HG03139 (cell line): ENCODE measurements at regions not wholly inside any gene's neighbourhood (a gene's known extent, or its start where the extent isn't known, plus 50 kb on each side); places are given as distances from the start of the nearest gene placed in this dataset.
"Not testable (repeated sequence)": the region's sequence is repeated elsewhere in the genome, so short reads cannot be mapped to it uniquely, and the experiment has no call there.

Experiments used
- ATAC-seq: cut with Tn5 transposase; IDR thresholded peaks from one replicate; pipeline ENCODE4 v1.9.1; 2021; ENCODE audit not compliant: unreplicated experiment

DNA sequence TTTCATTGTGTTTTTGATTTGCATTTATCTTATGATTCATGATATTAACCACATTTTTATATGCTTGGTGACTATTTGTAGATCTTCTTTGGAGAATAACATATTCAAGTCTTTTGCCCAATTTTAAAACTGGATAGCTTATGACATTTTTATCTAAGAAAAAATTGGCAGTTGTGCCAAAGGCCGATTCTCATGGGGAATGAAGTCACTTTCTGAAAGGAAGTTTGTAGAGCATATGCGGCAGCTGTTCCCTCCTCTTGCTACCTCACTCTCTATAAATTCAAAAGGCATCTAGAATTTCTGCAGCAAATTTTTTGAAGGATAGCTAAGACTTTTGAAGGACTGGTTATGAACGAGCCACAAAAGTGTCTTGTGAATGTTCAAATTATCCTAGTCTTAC is 2353.5 kb downstream of the ARAP2 start:
- ATAC-seq: no peak

DNA sequence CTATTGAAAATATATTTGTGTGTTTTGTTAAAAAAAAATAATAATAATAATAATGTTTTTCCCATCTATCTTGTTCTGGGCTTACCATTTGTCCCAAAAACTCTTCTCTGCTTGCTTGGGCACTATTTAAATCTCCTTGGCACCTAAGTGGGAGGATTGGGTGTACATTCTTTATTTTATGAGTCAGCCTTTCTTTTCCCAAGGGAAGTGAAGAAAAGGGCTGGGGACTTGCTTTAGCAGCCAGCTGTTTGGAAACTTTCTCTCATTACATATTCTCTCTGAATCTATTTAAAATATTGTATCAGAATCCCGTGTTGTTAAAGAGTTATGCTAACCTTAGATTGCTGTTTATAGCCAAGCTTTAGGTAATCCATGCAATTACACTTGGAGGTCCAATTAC is 2332.4 kb downstream of the ARAP2 start:
- ATAC-seq: no peak

DNA sequence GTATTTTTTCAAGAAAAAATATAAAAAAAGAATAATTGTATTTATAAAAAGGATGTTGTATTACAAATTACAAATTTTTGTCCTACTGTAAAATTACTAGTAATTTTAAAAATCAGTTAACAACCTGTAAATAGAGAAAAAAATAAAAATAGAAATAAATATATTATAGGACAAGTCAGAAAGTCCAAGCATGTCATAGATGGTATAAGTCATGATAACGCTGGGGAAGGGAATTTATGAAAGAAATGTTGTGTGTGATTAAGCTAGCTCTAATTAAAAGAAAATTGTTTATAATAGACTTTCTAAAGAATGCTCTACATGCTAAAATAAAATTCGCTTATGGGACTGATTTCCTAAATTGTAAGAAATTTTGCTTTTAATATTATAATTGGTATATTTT is 2329.9 kb downstream of the ARAP2 start:
- ATAC-seq: no peak

DNA sequence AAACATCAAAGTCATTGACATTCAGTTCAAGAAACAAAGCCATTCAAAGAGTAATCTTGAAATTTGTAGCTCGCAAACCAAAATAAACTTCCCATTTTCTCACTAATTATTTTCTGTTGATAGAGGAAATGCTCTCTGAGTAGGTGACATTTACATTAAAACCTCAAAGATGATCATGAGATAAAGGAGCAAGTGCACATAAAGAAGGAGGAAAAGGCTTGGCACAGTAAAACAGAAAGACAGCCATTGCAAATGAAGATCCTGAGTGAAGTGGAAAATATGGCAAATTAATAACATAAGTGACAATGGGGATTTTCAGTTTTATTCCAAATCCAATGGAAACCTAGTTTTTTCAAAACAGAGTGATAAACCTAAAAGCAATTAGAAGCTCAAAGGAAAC is 2320.8 kb downstream of the ARAP2 start:
- ATAC-seq: no peak

DNA sequence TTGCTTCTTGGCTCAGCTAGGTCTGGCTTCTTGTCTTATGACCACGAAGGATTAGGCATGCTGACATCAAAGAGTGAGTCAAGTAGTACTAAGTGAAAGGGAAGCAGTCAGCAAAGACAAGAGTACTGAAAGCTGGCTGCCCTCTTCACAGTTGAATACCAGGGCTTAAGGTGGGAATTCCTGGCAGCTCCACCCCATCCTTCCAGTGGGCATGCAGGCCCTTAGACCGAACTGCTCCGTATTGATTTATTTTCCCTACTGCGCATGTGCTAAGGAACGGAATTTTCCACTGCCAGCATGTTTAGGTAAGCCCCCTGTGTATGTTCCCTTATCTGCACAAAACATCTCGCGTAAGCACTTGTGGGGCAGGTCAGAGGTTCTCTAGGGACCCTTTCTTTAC is 2320.1 kb downstream of the ARAP2 start:
- ATAC-seq: no peak

DNA sequence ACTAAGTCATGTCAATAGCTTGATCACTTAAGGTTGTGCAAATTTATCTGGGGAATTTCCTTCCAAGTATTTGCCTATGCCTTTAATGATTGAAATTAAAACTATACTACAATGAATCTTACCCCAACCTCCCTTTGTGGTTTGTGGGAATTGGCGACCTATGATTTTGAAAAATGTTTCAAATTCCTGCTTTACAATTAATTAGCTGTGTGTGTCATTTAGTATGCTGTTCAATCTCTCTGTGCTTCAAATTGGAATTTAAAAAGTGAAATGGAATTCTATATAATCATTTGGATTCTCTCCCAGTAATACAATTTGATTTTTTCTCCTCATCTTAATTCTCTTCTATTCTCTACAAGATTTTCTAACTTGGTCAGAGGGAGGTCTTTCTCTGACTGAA is 2319.5 kb downstream of the ARAP2 start:
- no peak for ATAC-seq

DNA sequence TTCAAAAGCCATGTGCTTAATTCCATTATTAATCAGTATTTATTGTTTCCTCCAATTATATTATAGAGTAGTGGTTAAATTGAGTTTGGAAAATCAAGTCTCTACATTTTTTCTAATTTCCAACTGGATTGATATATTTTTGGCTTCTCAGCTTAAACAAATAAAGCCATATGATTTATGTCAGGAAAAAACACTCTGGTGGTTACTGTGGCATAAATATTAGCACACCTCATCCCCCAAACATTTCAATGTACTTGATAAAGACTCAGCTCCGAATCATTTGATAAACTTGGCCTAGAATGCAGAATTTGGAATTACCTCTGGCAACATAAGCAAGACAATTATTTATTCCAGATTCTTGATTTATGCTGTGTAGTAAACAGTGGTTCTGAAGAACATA is 2313.8 kb downstream of the ARAP2 start:
- no peak for ATAC-seq

DNA sequence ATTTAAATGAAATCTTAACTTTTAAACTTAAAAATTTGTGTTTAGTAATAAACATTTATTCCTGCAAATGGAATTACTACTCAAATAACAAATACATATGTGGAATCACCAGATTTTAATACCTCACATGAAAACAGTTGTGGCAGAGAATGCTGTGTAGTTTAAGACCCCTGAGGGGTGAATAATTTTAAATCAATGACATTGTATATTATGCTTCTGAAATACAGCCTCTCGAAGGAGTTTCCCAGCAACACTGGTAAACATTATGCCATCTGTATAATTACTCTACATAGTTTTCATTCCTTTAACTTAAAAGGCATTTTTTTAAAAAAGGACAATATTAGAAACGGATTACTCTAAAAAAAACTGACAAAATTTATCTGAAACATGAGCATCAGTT is 2313.3 kb downstream of the ARAP2 start:
- ATAC-seq: no peak

DNA sequence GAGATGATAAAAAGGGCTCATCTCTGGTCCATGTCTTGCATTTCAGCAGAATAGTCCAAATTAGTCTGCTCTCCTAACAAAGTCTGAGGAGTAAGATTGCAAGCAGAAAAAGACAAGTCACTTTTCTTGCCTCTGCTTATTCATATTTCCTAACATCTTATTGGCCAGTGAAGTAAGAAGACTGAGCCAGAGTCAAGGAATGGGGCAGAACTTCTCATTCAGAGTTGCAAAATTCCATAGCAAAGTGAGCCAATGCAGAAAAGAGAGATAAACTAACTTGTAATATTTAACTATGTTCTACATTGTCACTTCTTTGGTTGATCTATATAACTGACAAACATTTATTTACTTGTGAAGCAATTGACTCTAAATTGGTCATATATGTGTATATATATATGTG is 2304.0 kb downstream of the ARAP2 start:
- ATAC-seq: no peak

DNA sequence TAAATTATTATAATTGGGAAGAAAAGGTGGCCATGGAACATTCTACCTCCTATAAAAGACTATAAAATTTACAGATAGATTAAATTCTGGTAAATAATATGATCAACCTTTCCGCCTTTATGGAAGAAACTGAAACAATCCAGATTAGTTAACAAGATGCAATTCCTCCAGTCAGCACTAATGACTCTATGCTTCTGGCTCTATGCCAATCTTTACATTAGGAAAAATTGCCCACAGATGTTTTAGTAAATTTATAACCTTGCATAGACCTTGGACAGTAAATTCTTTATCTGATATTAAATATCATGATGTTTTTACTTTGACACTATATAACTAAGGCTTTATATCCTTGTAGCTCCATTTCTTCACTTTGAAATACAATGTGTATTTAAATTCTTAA is 2302.5 kb downstream of the ARAP2 start:
- no peak for ATAC-seq

DNA sequence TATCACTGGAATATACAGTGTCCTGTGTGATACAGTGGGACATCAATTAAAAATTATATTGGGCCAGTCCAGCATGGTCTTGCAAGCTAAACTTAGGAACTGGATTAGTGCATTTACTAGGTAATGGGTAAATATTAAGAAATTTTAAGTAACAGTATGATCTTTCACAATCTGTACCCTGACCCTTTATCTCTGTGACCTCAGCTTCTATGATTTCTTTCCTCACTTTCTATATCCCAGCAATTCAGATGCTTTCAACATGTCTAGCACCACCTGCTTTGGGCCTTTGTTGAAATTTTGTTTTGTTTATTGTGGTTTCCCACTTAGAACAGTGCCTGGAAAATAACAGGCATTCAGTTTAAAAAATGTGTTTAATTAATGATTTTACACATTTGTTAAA is 2295.4 kb downstream of the ARAP2 start:
- ATAC-seq: no peak

DNA sequence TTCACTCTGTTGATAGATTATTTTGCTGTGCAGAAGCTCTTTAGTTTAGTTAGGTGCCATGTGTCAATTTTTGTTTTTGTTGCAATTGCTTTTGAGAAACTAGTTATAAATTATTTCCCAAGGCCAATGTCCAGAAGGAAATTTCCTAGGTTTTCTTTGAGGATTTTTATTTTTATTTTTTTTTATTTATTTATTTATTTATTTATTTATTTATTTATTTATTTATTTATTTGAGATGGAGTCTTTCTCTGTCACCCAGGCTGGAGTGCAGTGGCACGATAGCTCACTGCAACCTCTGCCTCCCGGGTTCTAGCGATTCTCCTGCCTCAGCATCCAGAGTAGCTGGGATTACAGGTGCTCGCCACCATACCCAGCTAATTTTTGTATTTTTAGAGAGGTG is 2290.5 kb downstream of the ARAP2 start:
- ATAC-seq: not testable (repeated sequence)

DNA sequence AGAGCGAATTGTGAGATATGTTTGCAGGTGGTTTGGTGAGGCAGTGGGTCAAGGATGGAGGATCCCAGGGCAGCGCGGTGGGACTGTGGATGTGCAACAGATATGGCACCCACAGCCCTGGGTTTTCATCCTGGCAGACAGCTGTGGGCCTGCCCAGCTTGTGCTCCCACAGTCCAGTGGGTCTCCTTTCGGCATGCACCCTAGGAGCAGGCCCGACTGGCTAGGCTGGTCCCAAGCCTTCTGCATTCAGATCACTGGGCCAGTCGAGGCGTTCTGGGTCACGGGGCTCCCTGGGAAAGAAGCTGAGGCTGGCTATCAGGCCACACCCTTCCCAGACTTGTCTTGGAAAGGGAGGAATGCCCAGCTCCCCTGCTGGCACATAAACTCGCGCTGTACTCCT is 2289.6 kb downstream of the ARAP2 start:
- ATAC-seq: no peak

DNA sequence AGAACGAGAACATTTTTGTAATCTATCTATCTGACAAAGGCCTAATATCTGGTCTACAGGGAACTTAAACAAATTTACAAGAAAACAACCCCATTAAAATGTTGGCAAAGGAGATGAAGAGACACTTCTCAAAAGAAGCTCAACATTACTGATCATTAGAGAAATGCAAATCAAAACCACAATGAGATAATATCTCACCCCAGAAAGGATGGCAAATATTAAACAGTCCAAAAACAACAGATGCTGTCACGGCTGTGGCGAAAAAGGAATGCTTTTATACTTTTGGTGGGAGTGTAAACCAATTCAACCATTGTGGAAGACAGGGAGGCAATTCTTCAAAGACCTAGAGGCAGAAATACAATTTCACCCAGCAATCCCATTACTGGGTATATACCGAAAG is 2284.8 kb downstream of the ARAP2 start:
- no peak for ATAC-seq

DNA sequence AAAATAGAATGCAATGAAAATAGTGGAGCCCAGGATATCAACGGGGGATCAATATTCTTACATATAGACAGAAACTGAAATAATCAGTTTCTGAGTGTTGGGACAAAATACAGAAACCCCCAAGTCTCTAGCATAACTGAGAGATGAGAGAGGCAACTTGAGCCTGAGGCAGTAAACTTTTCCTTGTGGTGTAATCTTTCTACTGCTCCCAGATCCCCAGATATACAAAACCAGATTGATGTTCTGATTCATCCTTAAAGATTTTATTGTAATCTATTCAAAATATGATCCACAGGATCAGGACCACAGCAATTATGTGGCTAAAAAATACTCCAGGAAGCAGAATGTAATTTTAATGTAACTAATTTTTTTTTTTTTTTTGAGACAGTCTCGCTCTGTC is 2282.6 kb downstream of the ARAP2 start:
- ATAC-seq: no peak

DNA sequence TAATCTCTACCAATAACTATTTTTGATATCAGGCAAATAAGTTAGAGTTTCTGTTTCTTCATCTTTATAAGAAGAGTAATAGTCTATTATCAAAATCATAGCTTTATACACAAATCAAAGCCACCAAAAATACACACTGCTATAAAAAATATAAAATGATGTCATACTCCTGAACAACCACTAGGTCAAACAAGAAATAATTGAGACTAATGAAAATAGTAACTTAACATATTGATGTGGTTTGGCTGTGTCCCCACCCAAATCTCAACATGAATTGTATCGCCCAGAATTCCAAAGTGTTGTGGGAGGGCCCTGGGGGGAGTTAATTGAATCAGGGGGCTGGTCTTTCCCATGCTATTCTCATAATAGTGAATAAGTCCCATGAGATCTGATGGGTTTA is 2277.5 kb downstream of the ARAP2 start:
- ATAC-seq: no peak

DNA sequence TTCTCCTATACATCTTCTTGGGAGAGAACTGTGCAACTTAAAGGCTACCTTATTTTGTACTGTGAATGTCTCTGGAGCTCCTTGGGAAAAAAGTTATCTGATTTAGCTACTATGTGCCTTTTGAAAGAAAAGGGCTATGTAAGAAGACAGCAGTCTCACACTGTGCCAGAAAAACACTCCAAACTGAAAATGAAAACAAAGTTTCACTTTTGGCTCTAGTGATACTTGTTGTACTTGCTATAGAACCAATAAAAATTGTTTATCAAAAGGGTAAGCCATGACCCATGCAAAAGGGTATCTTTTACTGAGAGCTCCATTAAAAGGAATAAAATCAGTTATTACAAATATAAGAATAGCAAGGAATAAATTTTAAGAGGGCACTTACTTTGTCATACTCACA is 2270.0 kb downstream of the ARAP2 start:
- ATAC-seq: no peak

DNA sequence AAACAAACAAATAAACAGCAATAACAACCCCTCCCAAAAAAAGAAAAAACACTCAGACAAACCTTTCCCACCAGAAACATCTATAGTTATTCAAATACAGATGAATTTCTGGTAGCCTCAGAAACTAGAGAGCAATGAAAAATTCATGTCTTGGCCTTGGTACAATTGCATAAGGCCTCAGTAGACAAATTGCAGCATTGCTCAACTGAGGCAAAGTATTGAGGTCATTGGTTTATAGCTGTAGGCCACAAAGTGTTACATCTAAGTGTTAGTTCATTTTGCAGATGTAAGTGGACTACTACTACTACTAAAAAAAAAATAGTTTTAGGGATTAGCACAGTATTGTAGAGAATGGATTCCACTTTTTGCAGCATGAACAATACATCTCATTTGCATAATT is 2268.3 kb downstream of the ARAP2 start:
- ATAC-seq: no peak

DNA sequence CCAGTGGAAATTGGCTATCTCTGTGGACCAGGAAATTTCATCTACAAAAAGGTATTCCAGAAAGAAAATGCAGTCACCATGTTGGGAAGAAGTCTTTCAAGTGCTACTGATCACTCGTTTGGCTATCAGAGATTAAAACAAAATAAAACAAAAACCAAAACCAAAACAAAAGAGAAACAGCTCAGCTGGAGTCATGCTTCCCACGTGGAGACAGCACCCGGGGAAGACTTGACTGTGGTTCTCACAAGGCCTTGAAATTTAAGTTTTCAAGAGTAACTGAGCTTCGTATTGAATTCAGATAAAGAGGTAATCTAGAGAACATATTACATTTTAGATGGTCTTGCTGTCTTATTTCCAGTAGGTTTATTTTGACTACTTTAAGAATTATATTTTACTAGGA is 2264.5 kb downstream of the ARAP2 start:
- ATAC-seq: not testable (repeated sequence)

DNA sequence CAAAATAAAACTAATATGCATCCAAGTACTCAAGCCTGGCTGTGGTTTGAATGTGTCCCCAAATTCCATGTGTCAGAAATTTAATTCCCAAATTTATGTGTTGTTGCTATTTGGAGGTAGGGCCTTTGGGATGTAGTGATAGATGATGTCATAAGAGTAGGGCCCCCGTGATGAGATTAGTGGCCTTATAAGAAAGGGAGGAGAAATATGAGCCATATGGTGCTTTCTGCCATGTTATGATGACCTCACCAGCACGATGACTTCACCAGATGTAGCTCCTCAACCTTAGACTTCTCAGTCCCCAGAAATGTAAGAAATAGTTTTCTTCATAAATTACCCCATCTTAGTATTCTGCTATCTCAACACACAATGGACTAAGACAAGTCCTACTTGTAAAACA is 2264.0 kb downstream of the ARAP2 start:
- no peak for ATAC-seq

DNA sequence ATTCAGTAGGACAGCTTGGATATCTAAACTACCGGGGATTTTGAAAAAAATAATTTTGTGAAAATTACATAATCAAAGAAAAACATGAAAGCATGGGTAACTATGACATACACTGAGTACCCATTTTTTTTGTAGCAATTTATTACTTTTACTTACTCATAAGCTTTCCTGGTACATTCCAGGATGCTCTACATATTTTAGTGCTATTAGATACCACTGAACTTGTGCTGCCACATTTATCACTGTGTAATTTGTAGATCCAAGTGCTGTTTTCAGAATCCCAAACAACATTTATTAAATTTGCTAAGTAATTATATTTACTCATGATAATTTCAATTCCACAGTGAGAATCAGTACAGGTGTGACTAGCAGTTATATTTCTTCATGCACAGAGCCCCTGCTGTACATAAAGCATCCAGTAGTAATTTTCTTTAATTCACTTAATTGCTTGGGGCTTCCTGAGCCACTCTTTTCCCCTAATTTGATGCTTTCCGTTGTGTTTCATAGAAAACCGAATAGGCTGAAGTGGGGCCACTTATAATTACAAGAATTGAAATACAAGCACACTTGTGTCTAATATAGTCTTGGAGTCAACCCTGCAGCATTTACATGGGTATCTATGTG is 2254.4 kb downstream of the ARAP2 start:
- no peak for ATAC-seq

DNA sequence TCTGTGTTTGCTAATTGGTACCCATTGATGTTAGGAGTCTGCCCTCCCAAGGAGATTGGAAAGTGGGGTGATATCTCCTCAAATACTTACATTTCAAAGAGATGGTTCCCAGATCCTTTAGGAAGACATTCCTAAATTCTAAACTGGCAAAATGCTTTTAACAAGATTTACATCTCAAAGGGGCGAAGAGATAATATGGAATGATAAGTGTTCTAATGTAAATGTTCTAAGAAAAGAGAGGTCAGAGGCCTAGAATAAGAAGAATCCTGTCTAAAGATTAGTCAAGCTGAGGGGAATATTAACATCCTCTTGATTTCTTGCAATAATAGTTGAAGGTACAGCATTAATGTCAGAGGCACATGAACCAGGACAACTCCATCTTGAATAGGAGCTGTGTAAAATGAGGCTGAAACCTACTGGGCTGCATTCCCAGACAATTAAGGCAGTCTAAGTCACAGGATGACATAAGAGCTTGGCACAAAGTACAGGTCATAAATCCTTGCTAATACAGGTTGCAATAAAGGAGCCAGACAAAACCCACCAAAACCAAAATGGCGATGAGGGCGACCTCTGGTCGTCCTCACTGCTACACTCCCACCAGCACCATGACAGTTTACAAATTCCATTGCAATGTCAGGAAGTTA is 2248.1 kb downstream of the ARAP2 start:
- ATAC-seq: no peak

DNA sequence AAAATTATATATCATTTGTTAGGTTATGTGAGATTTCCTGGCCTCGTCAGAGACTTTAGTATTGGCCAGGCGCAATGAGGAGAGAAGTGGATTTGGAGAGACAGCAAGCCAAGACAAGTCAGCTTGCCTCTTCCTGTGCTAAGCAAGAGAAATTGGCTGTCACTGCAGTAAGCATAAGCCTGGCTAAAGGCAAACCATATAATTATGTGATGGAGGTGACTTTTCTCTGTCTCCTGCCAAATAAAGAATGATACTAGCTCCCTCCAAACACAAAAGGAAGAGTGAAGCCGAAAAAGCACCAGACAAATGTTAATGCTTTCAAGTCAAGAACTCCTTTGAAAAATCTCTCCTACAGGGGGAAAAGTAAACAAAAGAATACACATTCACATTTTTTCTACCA is 2246.0 kb downstream of the ARAP2 start:
- no peak for ATAC-seq
